A549 (cell line): ENCODE measurements at regions not wholly inside any gene's neighbourhood (a gene's known extent, or its start where the extent isn't known, plus 50 kb on each side); places are given as distances from the start of the nearest gene placed in this dataset.

ENCODE experiments used
- ATAC-seq, 2 experiments: fragments of 200-7000 bp in 1 of 2; fragments of >200 bp in 1 of 2; cut with Nextera tagmentation in 1 of 2; cut with Tn5 transposase in 1 of 2; 3 replicates each; pipeline versions ENCODE4 v1.8.0 to v1.9.1; 2018 to 2020; ENCODE audit warnings: mild to moderate bottlenecking in 1 of 2, moderate library complexity in 1 of 2
- CTCF ChIA-PET: fragments of 300-600 bp; sonication (Branson Sonifier 250); formaldehyde crosslinking; extraction: SDS; loops from one replicate; lab custom pipeline; 2021; ENCODE audit warnings: antibody characterized with exemption, inconsistent platforms; lab: Yijun Ruan, JAX
- POLR2A ChIA-PET: fragments of 350-600 bp; formaldehyde crosslinking; extraction: SDS; loops from one replicate; lab custom pipeline; 2021; ENCODE audit warnings: antibody characterized with exemption, inconsistent platforms; lab: Yijun Ruan, JAX
- DNase-seq, 2 experiments: peaks; one replicate each; pipeline versions ENCODE4 v3.0.0 to v3.0.0-alpha.2; 2011 to 2016; ENCODE audit warnings: low read depth in 1 of 2, low spot score in 1 of 2
- FAIRE-seq: peaks from 2 replicates; lab custom pipeline; 2011; peaks lifted over from hg19 to GRCh38; lab: Jason Lieb, UNC
- H3K27ac ChIP-seq, 2 experiments: fragments of >200 bp; sonication (Bioruptor Twin); formaldehyde crosslinking; 3 replicates each; pipeline ENCODE4 v1.5.1; 2016 to 2017
- H3K4me1 ChIP-seq: fragments of >200 bp; sonication (Bioruptor Twin); formaldehyde crosslinking; 3 replicates; pipeline ENCODE4 v1.6.1; 2016
- H3K4me2 ChIP-seq: fragments of >200 bp; sonication (Bioruptor Twin); formaldehyde crosslinking; 3 replicates; pipeline ENCODE4 v1.6.1; 2016
- H3K4me3 ChIP-seq: fragments of >200 bp; sonication (Bioruptor Twin); formaldehyde crosslinking; 3 replicates; pipeline ENCODE4 v1.5.1; 2016
- H3K9me3 ChIP-seq: fragments of >200 bp; sonication (Bioruptor Twin); formaldehyde crosslinking; 3 replicates; pipeline ENCODE4 v1.6.1; 2016
- CEBPB ChIP-seq, 2 experiments: fragments of >200 bp in 1 of 2; sonication (Bioruptor Twin) in 1 of 2; formaldehyde crosslinking in 1 of 2; IDR thresholded peaks; 2 replicates each; pipeline ENCODE4 v1.6.1; 2012 to 2016
- CHD4 ChIP-seq: fragments of 200-600 bp; sonication (generic); IDR thresholded peaks from 2 replicates; pipeline ENCODE4 v1.6.1; 2016; ENCODE audit warnings: antibody characterized with exemption, mild to moderate bottlenecking, borderline replicate concordance
- E2F6 ChIP-seq: IDR thresholded peaks from 2 replicates; pipeline ENCODE4 v1.6.1; 2012; ENCODE audit warnings: low read depth, borderline replicate concordance
- ELK1 ChIP-seq: fragments of 150-350 bp; IDR thresholded peaks from 2 replicates; pipeline ENCODE4 v1.6.1; 2014; ENCODE audit warnings: low read depth, mild to moderate bottlenecking, low read length
- HOXB13 ChIP-seq: fragments of 250-450 bp; sonication (Bioruptor Pico); IDR thresholded peaks from 2 replicates; pipeline ENCODE4 v1.5.0; 2020; ENCODE audit warnings: low read depth, mild to moderate bottlenecking, moderate library complexity
- JUNB ChIP-seq: fragments of >200 bp; sonication (Bioruptor Twin); formaldehyde crosslinking; IDR thresholded peaks from 2 replicates; pipeline ENCODE4 v1.6.1; 2016
- MAFK ChIP-seq: fragments of 450-650 bp; IDR thresholded peaks from 2 replicates; pipeline ENCODE4 v1.6.1; 2014; ENCODE audit not compliant: partially characterized antibody
- MYC ChIP-seq: IDR thresholded peaks from 2 replicates; pipeline ENCODE4 v1.6.1; 2012; ENCODE audit warnings: mild to moderate bottlenecking, inconsistent platforms, low read length, improper control_type of control experiment, borderline replicate concordance
- PHF8 ChIP-seq: fragments of 200-600 bp; sonication (generic); IDR thresholded peaks from 2 replicates; pipeline ENCODE4 v1.6.1; 2016; ENCODE audit warnings: low read depth, mild to moderate bottlenecking, antibody characterized with exemption, moderate library complexity, borderline replicate concordance
- POLR2A ChIP-seq: IDR thresholded peaks from 2 replicates; pipeline ENCODE4 v1.6.1; 2012; ENCODE audit warnings: mild to moderate bottlenecking, low read length
- RAD21 ChIP-seq, 2 experiments: fragments of >200 bp in 1 of 2; sonication (Bioruptor Twin) in 1 of 2; formaldehyde crosslinking in 1 of 2; IDR thresholded peaks in 1 of 2; conservative IDR thresholded peaks in 1 of 2; 2 replicates in 1 of 2; 3 replicates in 1 of 2; pipeline ENCODE4 v1.6.1; 2012 to 2018; ENCODE audit warnings: inconsistent platforms in 1 of 2
- RCOR1 ChIP-seq: fragments of 150-350 bp; IDR thresholded peaks from 2 replicates; pipeline ENCODE4 v1.6.1; 2014; ENCODE audit warnings: antibody characterized with exemption, low read length, low read depth
- REST ChIP-seq: fragments of 200-600 bp; sonication (generic); IDR thresholded peaks from 2 replicates; pipeline ENCODE4 v1.6.1; 2016; ENCODE audit warnings: antibody characterized with exemption, mild to moderate bottlenecking, moderate library complexity
- SREBF2 ChIP-seq: fragments of 450-650 bp; IDR thresholded peaks from 2 replicates; pipeline ENCODE4 v1.6.1; 2014; ENCODE audit warnings: mild to moderate bottlenecking, moderate library complexity
- TFCP2L1 ChIP-seq: fragments of 250-450 bp; sonication (Bioruptor Pico); IDR thresholded peaks from 2 replicates; pipeline ENCODE4 v1.5.0; 2021; ENCODE audit warnings: mild to moderate bottlenecking
- ZFP36 ChIP-seq: fragments of 450-650 bp; IDR thresholded peaks from 2 replicates; pipeline ENCODE4 v1.6.1; 2014; ENCODE audit warnings: borderline replicate concordance; ENCODE audit not compliant: partially characterized antibody
- WGBS: methylation state at CpG from one replicate; pipeline ENCODE4 v1.1.6; 2017; ENCODE audit errors: missing lambda C conversion rate; 5-methylcytosine and 5-hydroxymethylcytosine counted together
- TF ChIP-seq, protein P1 (sequence below): fragments of >200 bp; sonication (Bioruptor Twin); formaldehyde crosslinking; IDR thresholded peaks from 3 replicates; pipeline ENCODE4 v1.5.1; 2016

- no peak for TF ChIP-seq E2F6
Observed at GRCh38 chr1:53400761-53401674, 58.2 kb upstream of the DMRTB1 start (continued).

DNA sequence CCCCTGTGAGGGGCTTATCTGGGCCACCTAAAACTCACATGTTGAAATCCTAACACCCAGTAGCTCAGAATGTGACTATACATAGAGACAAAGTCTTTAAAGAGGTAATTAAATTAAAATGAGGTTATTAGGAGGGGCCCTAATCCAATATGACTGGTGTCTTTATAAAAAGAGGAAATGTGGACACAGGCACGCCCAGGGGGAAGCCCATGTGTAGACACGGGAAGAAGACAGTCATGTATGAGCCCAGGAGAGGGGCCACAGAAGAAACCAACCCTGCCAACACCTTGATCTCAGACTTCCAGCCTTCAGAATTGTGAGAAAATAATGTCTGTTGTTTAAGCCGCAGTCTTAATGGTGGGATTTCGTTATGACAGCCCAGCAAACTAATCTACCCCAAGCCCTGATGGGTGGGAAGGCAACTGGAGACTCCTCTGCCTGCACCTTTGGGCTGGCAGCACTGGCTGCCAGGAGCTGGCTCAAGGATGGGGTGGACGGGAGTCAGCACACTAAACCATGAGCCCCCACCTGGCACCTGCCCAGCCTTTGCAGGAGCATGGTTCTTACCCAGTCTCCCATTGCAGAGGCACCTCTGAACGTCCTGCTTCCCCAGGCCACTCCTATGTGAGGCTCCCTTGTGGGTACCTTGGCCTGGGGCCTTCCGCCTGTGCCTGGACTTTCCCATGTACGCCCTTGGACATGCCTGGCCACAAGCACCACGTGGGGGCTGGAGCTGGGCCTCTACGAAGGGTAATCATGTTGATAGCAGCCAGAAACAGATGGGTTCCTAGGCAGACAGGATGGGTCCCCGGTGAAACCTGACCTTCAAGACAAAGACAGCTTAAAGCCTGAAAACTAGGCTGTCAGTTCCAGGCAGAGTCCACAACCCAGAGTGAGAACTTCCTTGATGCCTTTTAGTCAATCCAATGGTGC is 57.1 kb upstream of the DMRTB1 start:
- ATAC-seq (no peak), DNase-seq (no peak), FAIRE-seq (no peak)
- H3K4me1 ChIP-seq = no peaks in the 10 kb centered on the region
- no peak overlapping the region for H3K4me3 ChIP-seq
- WGBS = 42% methylated on average over 8 of the region's 11 CpGs
- H3K27ac ChIP-seq = no peak overlapping the region
- CTCF ChIA-PET = interaction anchor here (3.4 to 6.7 kb wide), 2 partner anchors 8 to 124 kb away, joined by 22 to 54 read pairs; no protein-coding TSS in a partner anchor
- no peaks in the 10 kb centered on the region for H3K9me3 ChIP-seq
- no peak for TF ChIP-seq CHD4
- no peak for TF ChIP-seq JUNB
- no peak for TF ChIP-seq HOXB13 (CRISPR knock-in tag)
- no peak for TF ChIP-seq MYC
- TF ChIP-seq ELK1 = no peak
- TF ChIP-seq CEBPB (IDR thresholded peaks at IDR 0.05) = no peak
- POLR2A ChIA-PET = no interaction called here
- H3K4me2 ChIP-seq = no peak overlapping the region

GRCh38 chr1:53402891-53403655 is 56.1 kb upstream of the DMRTB1 start:
- POLR2A ChIA-PET = no interaction called here
- ATAC-seq = no peak

More at GRCh38 chr1:53402891-53403655, 56.1 kb upstream of the DMRTB1 start:
- TF ChIP-seq PHF8 (no peak), MAFK (no peak), SREBF2 (no peak), RAD21 (conservative IDR thresholded peaks at IDR 0.05 in 1 of 2, IDR thresholded peaks at IDR 0.05 in 1 of 2) (no peak), CHD4 (no peak), REST (no peak), RCOR1 (no peak), ZFP36 (no peak), TFCP2L1 (CRISPR knock-in tag) (no peak), POLR2A (no peak), ELK1 (no peak)
- TF ChIP-seq, protein P1, sequence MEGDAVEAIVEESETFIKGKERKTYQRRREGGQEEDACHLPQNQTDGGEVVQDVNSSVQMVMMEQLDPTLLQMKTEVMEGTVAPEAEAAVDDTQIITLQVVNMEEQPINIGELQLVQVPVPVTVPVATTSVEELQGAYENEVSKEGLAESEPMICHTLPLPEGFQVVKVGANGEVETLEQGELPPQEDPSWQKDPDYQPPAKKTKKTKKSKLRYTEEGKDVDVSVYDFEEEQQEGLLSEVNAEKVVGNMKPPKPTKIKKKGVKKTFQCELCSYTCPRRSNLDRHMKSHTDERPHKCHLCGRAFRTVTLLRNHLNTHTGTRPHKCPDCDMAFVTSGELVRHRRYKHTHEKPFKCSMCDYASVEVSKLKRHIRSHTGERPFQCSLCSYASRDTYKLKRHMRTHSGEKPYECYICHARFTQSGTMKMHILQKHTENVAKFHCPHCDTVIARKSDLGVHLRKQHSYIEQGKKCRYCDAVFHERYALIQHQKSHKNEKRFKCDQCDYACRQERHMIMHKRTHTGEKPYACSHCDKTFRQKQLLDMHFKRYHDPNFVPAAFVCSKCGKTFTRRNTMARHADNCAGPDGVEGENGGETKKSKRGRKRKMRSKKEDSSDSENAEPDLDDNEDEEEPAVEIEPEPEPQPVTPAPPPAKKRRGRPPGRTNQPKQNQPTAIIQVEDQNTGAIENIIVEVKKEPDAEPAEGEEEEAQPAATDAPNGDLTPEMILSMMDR = no peak
- TF ChIP-seq, all 56 proteins: peak for 0
- Histone ChIP-seq H3K4me2 (no peak overlapping the region), H3K4me1 (no peaks in the 10 kb centered on the region), H3K9me3 (no peaks in the 10 kb centered on the region), H3K27ac (no peak overlapping the region), H3K4me3 (no peak overlapping the region)
- DNase-seq = no peak
- no peak for FAIRE-seq
- WGBS = 71% methylated on average over 7 of the region's 10 CpGs
- CTCF ChIA-PET = interaction anchor here (0.8 to 6.7 kb wide), 6 partner anchors 9 to 153 kb away, joined by 3 to 54 read pairs (median 4); no protein-coding TSS in a partner anchor
